Osteocyte (in vitro differentiated cells): ENCODE measurements at regions not wholly inside any gene's neighbourhood (a gene's known extent, or its start where the extent isn't known, plus 50 kb on each side); places are given as distances from the start of the nearest gene placed in this dataset.
"Not testable (repeated sequence)": the region's sequence is repeated elsewhere in the genome, so short reads cannot be mapped to it uniquely, and the experiment has no call there.

Experiments
- DNase-seq: peaks from one replicate; pipeline ENCODE4 v3.0.0; 2021; ENCODE audit warnings: mixed read lengths; ENCODE audit not compliant: unreplicated experiment; ENCODE audit errors: extremely low spot score
- H3K27ac Mint-ChIP-seq: one replicate; pipeline ENCODE4 v1.8.0; 2021; ENCODE audit warnings: mild to moderate bottlenecking, mixed read lengths; ENCODE audit not compliant: unreplicated experiment
- H3K27me3 Mint-ChIP-seq: one replicate; pipeline ENCODE4 v1.8.0; 2021; ENCODE audit warnings: mixed read lengths; ENCODE audit not compliant: unreplicated experiment
- H3K36me3 Mint-ChIP-seq: one replicate; pipeline ENCODE4 v1.8.0; 2021; ENCODE audit warnings: mixed read lengths; ENCODE audit not compliant: unreplicated experiment
- H3K4me1 Mint-ChIP-seq: one replicate; pipeline ENCODE4 v1.8.0; 2021; ENCODE audit warnings: mixed read lengths; ENCODE audit not compliant: unreplicated experiment
- H3K4me3 Mint-ChIP-seq: one replicate; pipeline ENCODE4 v1.8.0; 2021; ENCODE audit warnings: mild to moderate bottlenecking, moderate library complexity, mixed read lengths; ENCODE audit not compliant: unreplicated experiment
- H3K9me3 Mint-ChIP-seq: one replicate; pipeline ENCODE4 v1.8.0; 2021; ENCODE audit warnings: mixed read lengths; ENCODE audit not compliant: unreplicated experiment
- TF ChIP-seq, protein P1 (sequence below): fragments of 200-600 bp; sonication (generic); IDR thresholded peaks from 2 replicates; pipeline ENCODE4 v1.5.0; 2021; ENCODE audit warnings: antibody characterized with exemption, mild to moderate bottlenecking, moderate library complexity

DNA sequence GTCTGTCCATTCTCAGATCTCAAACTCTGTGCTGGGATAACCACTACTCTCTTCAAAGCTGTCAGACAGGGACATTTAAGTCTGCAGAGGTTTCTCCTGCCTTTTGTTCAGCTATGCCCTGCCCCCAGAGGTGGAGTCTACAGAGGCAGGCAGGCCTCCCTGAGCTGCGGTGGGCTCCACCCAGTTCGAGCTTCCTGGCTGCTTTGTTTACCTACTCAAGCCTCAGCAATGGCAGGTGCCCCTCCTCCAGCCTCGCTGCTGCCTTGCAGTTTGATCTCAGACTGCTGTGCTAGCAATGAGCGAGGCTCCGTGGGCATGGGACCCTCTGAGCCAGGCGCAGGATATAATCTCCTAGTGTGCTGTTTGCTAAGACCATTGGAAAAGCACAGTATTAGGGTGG is 53.1 kb upstream of the HUNK start:
- not testable (repeated sequence) for H3K4me3 Mint-ChIP-seq, DNase-seq, H3K4me1 Mint-ChIP-seq, H3K36me3 Mint-ChIP-seq, H3K9me3 Mint-ChIP-seq, H3K27ac Mint-ChIP-seq, H3K27me3 Mint-ChIP-seq

GRCh38 chr21:31814356-31814755 is 58.5 kb upstream of the HUNK start:
- H3K27ac Mint-ChIP-seq, H3K4me1 Mint-ChIP-seq, DNase-seq, H3K36me3 Mint-ChIP-seq, H3K9me3 Mint-ChIP-seq, H3K27me3 Mint-ChIP-seq, H3K4me3 Mint-ChIP-seq: not testable (repeated sequence)

DNA sequence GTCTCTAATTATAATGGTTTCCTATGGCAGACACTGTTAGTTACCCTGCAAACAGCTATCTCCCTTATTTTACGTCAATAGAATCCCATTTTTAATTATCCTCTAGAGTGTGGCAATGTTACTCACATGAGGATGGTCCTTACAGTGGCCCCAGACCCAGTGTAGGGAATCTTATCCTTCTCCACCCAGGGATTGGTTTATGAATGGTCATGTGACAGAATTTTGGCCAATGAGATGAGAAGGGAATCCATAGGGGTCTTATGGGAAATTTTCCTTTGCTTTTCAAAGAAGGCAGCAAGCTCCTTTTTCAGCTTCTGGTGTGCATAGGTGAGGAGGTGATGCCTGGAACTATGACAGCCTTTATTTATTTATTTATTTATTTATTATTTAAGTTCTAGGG is 59.0 kb upstream of the HUNK start:
- no peak for DNase-seq
- TF ChIP-seq, protein P1, sequence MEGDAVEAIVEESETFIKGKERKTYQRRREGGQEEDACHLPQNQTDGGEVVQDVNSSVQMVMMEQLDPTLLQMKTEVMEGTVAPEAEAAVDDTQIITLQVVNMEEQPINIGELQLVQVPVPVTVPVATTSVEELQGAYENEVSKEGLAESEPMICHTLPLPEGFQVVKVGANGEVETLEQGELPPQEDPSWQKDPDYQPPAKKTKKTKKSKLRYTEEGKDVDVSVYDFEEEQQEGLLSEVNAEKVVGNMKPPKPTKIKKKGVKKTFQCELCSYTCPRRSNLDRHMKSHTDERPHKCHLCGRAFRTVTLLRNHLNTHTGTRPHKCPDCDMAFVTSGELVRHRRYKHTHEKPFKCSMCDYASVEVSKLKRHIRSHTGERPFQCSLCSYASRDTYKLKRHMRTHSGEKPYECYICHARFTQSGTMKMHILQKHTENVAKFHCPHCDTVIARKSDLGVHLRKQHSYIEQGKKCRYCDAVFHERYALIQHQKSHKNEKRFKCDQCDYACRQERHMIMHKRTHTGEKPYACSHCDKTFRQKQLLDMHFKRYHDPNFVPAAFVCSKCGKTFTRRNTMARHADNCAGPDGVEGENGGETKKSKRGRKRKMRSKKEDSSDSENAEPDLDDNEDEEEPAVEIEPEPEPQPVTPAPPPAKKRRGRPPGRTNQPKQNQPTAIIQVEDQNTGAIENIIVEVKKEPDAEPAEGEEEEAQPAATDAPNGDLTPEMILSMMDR = no peak
- no peak overlapping the region for H3K27ac Mint-ChIP-seq
- H3K27me3 Mint-ChIP-seq = no peaks in the 10 kb centered on the region
- H3K9me3 Mint-ChIP-seq = no peaks in the 10 kb centered on the region
- no peaks in the 10 kb centered on the region for H3K36me3 Mint-ChIP-seq
- H3K4me1 Mint-ChIP-seq = no peaks in the 10 kb centered on the region
- H3K4me3 Mint-ChIP-seq = no peak overlapping the region

GRCh38 chr21:31804008-31804394 is 68.8 kb upstream of the HUNK start:
- Mint-ChIP-seq H3K27ac (no peak overlapping the region), H3K9me3 (no peaks in the 10 kb centered on the region), H3K36me3 (no peaks in the 10 kb centered on the region), H3K27me3 (peaks cover 9% of the 10 kb centered on the region), H3K4me3 (no peak overlapping the region), H3K4me1 (peaks cover 4% of the 10 kb centered on the region)
- DNase-seq = no peak
- TF ChIP-seq, protein P1 = no peak

DNA sequence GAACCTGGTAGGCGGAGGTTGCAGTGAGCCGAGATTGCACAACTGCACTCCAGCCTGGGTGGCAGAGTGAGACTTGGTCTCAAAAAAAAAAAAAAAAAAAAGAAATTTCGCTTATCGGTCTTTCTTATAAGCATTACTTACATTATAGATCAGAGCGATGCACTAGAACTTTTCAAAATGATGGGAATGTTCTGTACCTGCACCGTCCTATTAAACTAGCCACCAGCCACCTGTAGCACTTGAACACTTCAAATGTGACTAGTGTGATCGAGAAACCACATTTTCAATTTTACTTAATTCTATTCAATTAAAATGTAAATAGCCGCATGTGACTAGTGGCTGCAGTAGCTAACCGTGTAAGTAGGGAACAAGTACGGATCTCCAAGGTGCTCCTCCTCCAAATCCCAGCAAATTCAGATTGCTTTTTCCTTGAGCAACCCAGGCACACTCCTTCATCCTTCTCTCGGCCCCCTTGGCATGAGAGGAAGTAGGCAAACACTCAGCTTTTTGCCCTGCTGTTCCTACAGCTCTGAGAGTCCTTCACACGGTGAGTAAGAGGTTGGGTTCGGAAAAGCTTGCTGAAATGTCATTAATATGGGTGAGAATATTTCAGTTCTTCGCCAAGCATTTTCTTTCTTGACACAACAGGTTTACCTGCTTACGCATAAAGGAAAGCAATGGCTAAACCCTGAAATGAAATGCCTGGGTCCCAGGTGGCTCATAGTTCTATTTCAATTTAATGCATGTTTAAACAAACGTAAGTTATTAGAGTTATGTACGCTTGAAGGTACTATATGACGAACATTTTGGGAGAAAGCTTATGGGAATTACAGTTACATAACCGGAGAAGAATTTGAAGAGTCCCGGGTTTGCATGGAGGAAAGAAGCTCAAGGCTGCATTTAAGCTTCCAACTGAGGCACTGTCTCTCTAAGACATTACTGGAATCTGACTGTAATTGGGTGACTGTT is 69.5 kb upstream of the HUNK start:
- H3K9me3 Mint-ChIP-seq = no peaks in the 10 kb centered on the region
- H3K27ac Mint-ChIP-seq = no peak overlapping the region
- no peaks in the 10 kb centered on the region for H3K36me3 Mint-ChIP-seq
- TF ChIP-seq, protein P1 = no peak
- no peak overlapping the region for H3K4me3 Mint-ChIP-seq
- H3K27me3 Mint-ChIP-seq = peaks cover 9% of the 10 kb centered on the region
- peaks cover 4% of the 10 kb centered on the region for H3K4me1 Mint-ChIP-seq
- no peak for DNase-seq

- H3K4me3 Mint-ChIP-seq = no peak overlapping the region
- no peak overlapping the region for H3K27ac Mint-ChIP-seq
- DNase-seq = no peak
- peaks cover 9% of the 10 kb centered on the region for H3K27me3 Mint-ChIP-seq
- TF ChIP-seq, protein P1 = no peak
- H3K4me1 Mint-ChIP-seq = peaks cover 4% of the 10 kb centered on the region
- no peaks in the 10 kb centered on the region for H3K36me3 Mint-ChIP-seq
- H3K9me3 Mint-ChIP-seq = no peaks in the 10 kb centered on the region
Measured at GRCh38 chr21:31802331-31802730, 70.4 kb upstream of the SCAF4 start.
